Neural progenitor cell (in vitro differentiated cells): ENCODE measurements at regions not wholly inside any gene's neighbourhood (a gene's known extent, or its start where the extent isn't known, plus 50 kb on each side); places are given as distances from the start of the nearest gene placed in this dataset.

ENCODE experiments used
- EZH2 ChIP-seq: fragments of 200-600 bp; sonication (generic); IDR thresholded peaks from 2 replicates; pipeline ENCODE4 v1.6.1; 2017; ENCODE audit warnings: antibody characterized with exemption, mild to moderate bottlenecking, moderate library complexity
- TF ChIP-seq, protein P1 (sequence below): fragments of 200-600 bp; sonication (generic); IDR thresholded peaks from 2 replicates; pipeline ENCODE4 v1.5.1; 2017; ENCODE audit warnings: antibody characterized with exemption, mild to moderate bottlenecking

DNA sequence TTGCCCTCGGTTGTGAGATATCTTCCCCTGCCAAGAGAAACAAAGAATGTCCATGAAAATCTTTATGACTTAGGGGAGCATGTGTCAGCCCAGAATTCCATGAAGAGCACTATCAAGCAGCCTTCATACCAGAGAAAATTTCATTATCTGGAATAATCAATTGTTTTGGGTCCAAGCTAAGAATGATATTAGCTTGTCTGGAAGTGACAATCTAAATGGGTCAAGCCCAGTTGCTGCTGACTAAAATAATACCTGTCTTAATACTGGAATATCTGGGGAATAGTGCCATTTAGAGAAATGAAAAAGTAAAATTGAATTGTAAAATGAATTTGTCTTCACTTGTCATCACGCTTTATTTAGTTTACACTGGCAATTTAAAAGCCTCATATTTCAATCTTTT lies 407.4 kb downstream of the PLA2G4A start:
- no peak for TF ChIP-seq EZH2
- TF ChIP-seq, protein P1, sequence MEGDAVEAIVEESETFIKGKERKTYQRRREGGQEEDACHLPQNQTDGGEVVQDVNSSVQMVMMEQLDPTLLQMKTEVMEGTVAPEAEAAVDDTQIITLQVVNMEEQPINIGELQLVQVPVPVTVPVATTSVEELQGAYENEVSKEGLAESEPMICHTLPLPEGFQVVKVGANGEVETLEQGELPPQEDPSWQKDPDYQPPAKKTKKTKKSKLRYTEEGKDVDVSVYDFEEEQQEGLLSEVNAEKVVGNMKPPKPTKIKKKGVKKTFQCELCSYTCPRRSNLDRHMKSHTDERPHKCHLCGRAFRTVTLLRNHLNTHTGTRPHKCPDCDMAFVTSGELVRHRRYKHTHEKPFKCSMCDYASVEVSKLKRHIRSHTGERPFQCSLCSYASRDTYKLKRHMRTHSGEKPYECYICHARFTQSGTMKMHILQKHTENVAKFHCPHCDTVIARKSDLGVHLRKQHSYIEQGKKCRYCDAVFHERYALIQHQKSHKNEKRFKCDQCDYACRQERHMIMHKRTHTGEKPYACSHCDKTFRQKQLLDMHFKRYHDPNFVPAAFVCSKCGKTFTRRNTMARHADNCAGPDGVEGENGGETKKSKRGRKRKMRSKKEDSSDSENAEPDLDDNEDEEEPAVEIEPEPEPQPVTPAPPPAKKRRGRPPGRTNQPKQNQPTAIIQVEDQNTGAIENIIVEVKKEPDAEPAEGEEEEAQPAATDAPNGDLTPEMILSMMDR = no peak
